ENCODE measurements at regions not wholly inside any gene's neighbourhood (a gene's known extent, or its start where the extent isn't known, plus 50 kb on each side); places are given as distances from the start of the nearest gene placed in this dataset.

GRCh38 chr17:34059423-34060220 is 195.5 kb upstream of the CCL2 start:
- no peak for TF ChIP-seq CTCF (IDR thresholded peaks at IDR 0.05 in 2 of 3, conservative IDR thresholded peaks at IDR 0.05 in 1 of 3; ENCODE audit: control insufficient read depth in 2 of 3, extremely low read depth in 1 of 3, insufficient read depth in 1 of 3, low read depth in 3 of 3, low read length in 3 of 3)
- TF ChIP-seq CBFB (IDR thresholded peaks at IDR 0.05; ENCODE audit: low read depth), result no peak
- TF ChIP-seq ELK1 (IDR thresholded peaks at IDR 0.05; ENCODE audit: low read depth, low read length), result no peak
- TF ChIP-seq POLR2A (IDR thresholded peaks at IDR 0.05; ENCODE audit: low read depth, low read length), result no peak
- no peak for TF ChIP-seq NFYA (IDR thresholded peaks at IDR 0.05; ENCODE audit: borderline replicate concordance, low read depth, low read length)
- no peak for TF ChIP-seq CEBPB (IDR thresholded peaks at IDR 0.05; ENCODE audit: borderline replicate concordance in 1 of 2, low read depth in 2 of 2, low read length in 2 of 2)
- TF ChIP-seq ZNF592 (IDR thresholded peaks at IDR 0.05), result no peak
- TF ChIP-seq GABPA (IDR thresholded peaks at IDR 0.05; ENCODE audit: low read depth), result no peak

Measured in GM12878 (cell line).